ENCODE measurements at regions not wholly inside any gene's neighbourhood (a gene's known extent, or its start where the extent isn't known, plus 50 kb on each side); places are given as distances from the start of the nearest gene placed in this dataset.
"Not testable (repeated sequence)": the region's sequence is repeated elsewhere in the genome, so short reads cannot be mapped to it uniquely, and the experiment has no call there.

- DNase-seq = not testable (repeated sequence)
Observed at GRCh38 chr12:124070394-124071074, 97.5 kb downstream of the ZNF664 start.

GRCh38 chr12:124071075-124071443 is 98.0 kb downstream of the ZNF664 start:
- DNase-seq = no peak

- no peak for DNase-seq
Observed at GRCh38 chr12:124073356-124074035, 100.5 kb downstream of the ZNF664 start.

- no peak for DNase-seq
Observed at GRCh38 chr12:124075841-124076240, 102.8 kb downstream of the ZNF664 start.

GRCh38 chr12:124077701-124078100 is 104.7 kb downstream of the ZNF664 start:
- no peak for DNase-seq

- DNase-seq = no peak
Observed at GRCh38 chr12:124078800-124079199, 105.8 kb downstream of the ZNF664 start.

GRCh38 chr12:124080649-124081048 is 107.6 kb downstream of the ZNF664 start:
- DNase-seq = no peak

GRCh38 chr12:124082012-124082411 is 109.0 kb downstream of the ZNF664 start:
- no peak for DNase-seq

GRCh38 chr12:124082687-124083086 is 109.7 kb downstream of the ZNF664 start:
- DNase-seq = no peak

- DNase-seq = no peak
Observed at GRCh38 chr12:124083708-124084107, 110.7 kb downstream of the ZNF664 start.

- no peak for DNase-seq
Observed at GRCh38 chr12:124085419-124086296, 112.6 kb downstream of the ZNF664 start.

- DNase-seq = no peak
Observed at GRCh38 chr12:124086299-124086898, 113.4 kb downstream of the ZNF664 start.

GRCh38 chr12:124087266-124088051 is 114.4 kb downstream of the ZNF664 start:
- no peak for DNase-seq

GRCh38 chr12:124088217-124088907 is 115.3 kb downstream of the ZNF664 start:
- DNase-seq = no peak

- not testable (repeated sequence) for DNase-seq
Observed at GRCh38 chr12:124089181-124089914, 116.3 kb downstream of the ZNF664 start.

- no peak for DNase-seq
Observed at GRCh38 chr12:124091835-124092234, 118.8 kb downstream of the ZNF664 start.

- not testable (repeated sequence) for DNase-seq
Observed at GRCh38 chr12:124092532-124092931, 119.5 kb downstream of the ZNF664 start.

- no peak for DNase-seq
Observed at GRCh38 chr12:124093297-124093696, 120.3 kb downstream of the ZNF664 start.

GRCh38 chr12:124094188-124094587 is 121.2 kb downstream of the ZNF664 start:
- no peak for DNase-seq

GRCh38 chr12:124094733-124095132 is 121.7 kb downstream of the ZNF664 start:
- DNase-seq = no peak

GRCh38 chr12:124096109-124096508 is 123.1 kb downstream of the ZNF664 start:
- DNase-seq = no peak
